HG03442 (cell line): ENCODE measurements at regions not wholly inside any gene's neighbourhood (a gene's known extent, or its start where the extent isn't known, plus 50 kb on each side); places are given as distances from the start of the nearest gene placed in this dataset.
"Not testable (repeated sequence)": the region's sequence is repeated elsewhere in the genome, so short reads cannot be mapped to it uniquely, and the experiment has no call there.

Experiments
- ATAC-seq: cut with Tn5 transposase; IDR thresholded peaks from one replicate; pipeline ENCODE4 v1.9.1; 2021; ENCODE audit warnings: mild to moderate bottlenecking, moderate library complexity; ENCODE audit not compliant: unreplicated experiment

DNA sequence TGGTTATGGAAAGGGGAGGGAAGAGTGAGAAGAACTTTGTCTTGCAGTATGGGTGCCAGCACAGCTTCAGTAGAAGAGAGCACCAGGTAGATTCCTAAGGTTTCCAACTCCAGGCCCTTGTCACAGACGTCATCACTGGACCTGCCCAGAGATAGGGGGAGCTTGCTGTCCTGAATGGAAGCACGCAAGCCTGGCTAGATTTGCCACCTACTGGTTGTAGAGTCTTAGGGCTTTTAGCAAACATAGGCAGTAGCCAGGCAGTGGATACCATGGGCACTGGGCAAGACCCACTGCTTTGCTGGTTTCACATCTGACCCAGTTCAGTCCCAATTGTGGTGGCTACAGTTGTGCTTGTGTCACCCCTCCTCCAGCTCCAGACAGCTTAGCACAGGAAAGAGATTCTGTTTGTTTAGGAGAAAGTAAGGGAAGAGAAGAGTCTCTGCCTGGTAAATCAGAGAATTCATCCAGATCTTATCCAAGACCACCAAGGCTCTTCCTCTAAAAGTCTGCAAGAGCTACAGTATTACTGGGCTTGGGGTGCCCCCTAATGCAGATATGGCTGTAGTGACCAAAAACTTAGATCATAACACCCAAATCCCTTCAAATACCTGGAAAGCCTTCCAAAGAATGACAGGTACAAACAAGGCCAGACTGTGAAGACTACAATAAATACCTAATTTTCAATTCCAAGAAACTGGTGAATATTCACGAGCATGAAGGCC lies 158.9 kb downstream of the HINT1 start:
- ATAC-seq, result no peak

DNA sequence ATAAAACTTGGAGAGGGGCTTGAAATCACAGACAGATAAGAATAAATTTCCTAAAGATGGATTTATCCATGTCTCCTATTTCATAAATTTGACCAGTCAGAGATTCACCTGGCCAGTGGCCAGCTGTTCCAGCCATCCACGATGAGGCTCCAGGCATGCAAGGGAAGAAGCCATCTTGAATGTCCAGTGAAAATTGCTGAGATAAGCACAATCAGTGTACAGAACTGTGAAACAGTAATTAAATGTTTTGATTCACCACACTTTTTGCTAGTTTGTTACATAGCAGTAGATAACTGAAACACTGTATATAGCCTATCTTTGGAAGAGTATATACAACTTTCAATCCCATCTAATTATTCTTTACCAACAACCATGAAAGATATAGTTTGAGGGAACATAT lies 163.5 kb downstream of the HINT1 start:
- ATAC-seq, result no peak

DNA sequence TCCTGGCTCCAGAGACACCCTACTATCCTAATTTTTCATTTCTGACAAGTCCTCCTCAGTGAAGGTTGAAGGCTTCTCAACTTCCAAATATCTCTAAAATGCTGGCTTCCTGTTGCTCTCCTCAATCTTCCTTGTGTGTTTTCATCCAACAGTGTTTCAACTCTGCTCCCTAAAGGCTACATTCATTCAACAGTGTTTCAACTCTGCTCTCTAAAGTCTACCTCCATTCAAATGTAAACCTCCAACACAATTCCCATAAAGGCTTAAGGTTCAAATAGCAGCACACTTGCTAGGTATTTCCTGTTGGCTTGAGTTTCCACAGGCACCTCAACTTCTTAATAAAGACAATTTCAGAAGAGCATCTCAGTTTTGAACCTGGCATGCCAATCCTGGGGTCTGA lies 164.8 kb downstream of the HINT1 start:
- no peak for ATAC-seq

DNA sequence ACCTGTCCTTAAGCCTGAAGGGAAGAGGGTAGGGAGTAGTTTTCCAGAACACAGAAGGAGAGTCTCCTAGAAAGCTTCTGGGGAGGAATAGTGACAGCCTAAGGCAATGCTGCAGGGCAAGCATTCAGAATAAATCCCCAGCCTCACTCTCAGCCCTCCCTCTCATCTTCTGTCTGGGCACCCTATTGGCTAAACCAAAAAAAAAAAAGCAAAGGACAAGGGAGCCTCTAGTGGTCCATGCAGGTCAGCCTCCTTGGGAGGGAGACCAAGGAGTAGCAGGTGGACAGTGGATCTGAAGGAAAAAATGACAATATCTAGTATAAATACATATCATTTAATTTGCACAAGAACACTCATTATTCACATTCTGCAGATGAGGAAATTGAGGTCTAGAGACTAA lies 168.3 kb downstream of the HINT1 start:
- ATAC-seq, result not testable (repeated sequence)

DNA sequence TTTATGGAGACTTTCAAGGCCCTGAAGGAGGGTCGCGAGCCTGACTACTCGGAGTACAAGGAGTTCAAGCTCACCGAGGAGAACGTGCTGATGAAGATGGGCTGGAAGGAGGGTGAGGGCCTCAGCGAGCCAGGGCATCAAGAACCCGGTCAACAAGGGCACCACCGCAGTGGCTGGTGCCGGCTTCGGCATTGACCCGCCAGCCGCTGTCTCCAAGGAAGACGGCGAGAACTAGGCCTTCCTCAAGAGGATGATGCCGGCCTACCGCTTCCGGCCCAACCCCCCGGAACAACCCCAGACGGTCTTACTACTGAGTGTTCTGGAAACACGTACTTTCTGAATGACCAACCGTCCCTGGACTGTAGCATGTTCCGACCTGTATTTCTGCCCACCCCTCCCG lies 169.2 kb downstream of the HINT1 start:
- no peak for ATAC-seq

DNA sequence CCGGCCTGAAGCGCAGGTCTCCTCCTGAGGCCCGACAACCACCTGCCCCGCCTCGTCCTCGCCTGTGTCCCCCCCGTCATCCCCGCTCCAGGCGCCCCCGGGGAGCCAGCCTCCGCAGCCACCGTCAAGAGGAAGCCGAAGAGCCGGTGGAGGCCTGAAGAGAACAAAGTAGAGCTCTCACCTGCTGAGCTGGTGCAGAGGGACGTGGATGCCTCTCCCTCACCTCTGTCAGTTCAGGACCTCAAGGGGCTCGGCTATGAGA lies 169.9 kb downstream of the HINT1 start:
- ATAC-seq, result no peak

DNA sequence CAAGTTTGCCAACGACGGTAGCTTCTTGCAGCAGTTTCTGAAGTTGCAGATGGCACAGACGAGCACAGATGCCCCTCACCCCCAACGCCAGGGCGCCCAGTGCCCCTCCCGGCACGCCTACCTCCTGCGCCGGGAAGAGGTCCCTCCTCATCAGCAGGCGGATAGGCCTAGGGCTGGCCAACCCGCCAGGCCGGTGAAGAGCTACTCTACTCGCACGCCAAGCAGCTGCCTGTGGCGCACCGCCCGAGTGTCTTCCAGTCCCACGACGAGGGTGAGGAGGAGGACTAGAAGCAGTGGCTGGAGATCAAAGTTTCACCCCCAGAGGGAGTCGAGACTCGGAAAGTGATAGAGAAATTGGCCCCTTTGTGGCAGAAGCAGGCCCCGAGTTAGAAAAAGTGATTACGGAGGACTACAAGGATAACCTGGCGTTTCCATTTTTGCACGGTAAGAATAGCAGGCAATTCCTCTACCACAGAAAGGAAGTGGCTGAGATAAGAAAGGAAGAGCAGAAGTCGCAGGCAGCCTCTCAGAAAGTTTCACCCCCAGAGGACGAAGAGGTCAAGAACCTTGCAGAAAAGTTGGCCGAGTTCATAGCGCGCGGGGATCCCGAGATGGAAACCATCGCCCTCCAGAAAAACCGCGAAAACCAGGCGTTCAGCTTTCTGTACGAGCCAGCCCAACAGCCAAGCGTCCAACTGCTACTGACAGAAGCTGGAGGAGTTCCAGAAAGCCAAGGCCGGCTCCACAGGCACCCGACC lies 170.4 kb downstream of the HINT1 start:
- no peak for ATAC-seq

DNA sequence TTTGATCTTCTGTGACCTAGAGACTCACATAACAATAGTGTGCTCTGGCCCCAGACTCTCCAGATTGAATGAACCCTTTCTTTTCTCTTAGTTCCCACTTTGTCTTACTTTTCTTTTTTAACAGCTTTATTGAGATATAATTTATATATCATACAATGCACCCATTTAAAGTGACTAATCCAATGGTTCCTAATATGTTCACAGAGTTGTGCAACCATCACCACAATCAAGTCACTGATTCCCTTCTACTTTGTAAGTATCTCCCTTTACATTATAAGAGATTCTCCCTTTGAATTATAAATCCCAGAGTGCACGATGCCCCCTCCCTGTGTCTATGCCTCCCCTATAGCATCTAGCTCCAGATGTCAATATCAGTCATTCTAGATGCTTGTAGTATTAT lies 172.4 kb downstream of the HINT1 start:
- no peak for ATAC-seq

DNA sequence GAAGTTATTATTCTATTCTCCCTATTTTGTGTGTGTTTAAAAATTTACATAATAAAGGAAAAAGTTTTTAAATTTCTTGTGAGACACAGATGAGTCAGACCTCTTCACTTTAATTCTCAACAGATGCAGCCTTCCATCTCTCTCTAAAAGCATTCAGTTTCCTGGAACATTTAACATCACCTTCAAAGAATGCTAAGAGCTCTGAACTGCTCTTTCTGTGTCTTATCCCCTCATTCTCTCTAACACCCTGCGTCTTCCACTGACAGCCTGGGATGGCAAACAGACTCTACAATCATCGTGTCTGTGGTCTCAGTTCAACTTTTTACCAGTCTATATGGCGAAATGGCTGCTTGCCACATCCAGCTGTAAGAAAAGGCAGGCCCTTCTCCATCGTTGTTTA lies 173.0 kb downstream of the HINT1 start:
- ATAC-seq, result no peak

DNA sequence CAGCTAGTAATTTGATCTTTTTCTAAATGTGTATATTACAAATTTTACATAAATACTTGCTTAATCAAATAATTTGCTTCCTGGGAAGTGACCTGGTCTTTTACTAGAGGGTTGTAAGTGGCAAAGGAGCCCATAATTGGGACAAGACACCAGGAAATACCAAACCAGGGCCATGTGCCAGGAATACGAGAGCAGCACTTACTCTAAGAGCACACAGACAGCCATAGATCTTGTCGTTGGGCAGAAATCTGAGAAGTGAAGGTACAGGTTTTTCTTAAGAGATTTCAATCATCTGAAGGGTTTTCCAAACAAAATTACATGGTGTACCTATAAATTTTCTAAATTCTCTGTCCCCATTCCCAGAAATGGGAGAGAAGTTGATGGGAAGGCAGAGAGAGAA lies 179.3 kb downstream of the HINT1 start:
- no peak for ATAC-seq

DNA sequence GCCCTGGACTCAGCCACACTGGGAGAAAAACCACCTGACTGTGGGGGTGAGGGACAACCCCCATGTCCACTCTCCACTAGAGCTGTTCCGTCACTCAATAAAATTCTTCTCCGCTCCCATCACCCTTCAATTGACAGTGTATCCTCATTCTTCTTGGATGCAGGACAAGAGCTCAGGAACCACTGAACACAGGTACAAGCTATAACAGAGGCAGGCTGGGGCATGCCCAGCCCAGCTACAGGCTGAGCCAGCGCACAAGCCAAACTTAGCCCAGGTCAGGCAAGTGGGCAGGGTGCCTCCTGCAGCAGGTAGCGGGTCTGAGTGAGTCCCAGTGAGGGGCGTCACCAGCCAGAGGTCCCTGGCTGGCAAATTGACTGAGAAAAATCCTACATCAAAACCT lies 183.4 kb downstream of the HINT1 start:
- no peak for ATAC-seq

DNA sequence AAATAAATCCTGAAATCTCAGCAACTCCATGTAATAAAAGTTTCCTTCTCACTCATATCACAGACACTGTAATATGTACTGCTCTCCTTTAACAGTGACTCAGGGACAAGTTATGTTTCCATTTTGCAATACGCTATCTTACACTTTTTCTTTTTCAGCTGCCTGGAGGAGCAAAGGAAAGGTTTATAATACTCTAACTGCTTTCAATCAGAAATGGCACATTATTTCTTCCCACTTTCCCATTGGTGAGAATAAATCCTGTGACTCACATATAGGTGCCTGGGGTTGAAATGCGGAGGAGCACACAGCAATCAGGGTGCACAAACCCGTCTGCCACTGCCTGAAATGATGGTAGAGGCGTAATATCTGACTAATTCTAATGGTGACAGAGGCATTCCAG lies 186.6 kb downstream of the HINT1 start:
- no peak for ATAC-seq

DNA sequence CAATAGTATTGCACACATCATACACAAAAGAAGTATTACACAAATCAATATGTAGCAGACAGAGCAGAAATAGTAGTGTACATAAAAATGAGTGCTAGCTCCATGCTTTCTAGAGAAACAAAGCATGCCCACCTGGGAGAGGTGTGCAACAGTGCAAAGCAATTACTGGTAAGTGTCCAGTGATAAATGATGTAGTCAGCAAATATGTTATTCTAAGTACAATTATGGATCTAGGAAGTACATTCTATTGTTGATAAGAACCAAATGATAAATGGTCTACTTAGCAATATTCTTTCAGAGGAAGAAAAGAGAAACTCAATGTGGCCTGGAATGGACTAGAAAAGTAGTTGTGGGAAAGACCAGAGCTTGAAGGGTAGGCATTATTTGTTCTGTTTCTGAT lies 188.6 kb downstream of the HINT1 start:
- no peak for ATAC-seq

DNA sequence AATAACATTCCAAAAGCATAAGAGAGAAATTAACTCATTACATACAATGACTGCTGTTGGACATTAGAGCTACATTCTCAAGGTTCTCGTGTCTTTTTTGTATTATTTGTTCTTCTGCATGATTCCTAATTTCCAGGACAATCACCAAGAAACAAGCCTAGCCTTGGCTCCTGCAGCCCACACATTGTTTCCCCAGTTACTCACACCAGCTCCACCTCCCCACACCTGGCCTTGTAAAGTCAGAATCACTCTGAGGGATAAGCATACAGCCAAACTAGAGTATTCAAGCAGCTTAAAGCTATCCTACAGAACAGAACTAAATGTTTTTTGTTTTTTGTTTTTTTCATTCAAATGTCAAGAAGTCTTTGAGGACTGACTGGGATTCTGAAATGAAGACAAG lies 189.2 kb downstream of the HINT1 start:
- no peak for ATAC-seq

DNA sequence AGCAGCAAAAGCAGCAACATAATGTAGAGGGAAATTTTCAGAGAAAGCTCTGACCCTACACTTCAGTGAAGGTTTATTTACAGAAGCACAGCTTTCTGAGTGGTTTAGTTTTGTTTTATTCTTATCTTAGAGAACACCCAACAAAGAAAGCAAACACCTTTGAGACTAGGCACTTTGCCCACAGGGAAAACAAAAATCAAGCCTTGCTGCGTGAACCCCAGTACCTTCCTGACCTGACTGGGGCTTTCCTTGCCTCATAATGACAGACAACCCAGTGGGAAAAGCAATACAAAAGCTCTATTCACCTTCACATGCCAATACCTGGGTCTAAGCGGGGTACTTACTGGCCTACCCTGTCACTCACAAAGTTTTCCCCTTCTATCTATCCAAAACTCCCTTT lies 189.8 kb downstream of the HINT1 start:
- ATAC-seq, result no peak

DNA sequence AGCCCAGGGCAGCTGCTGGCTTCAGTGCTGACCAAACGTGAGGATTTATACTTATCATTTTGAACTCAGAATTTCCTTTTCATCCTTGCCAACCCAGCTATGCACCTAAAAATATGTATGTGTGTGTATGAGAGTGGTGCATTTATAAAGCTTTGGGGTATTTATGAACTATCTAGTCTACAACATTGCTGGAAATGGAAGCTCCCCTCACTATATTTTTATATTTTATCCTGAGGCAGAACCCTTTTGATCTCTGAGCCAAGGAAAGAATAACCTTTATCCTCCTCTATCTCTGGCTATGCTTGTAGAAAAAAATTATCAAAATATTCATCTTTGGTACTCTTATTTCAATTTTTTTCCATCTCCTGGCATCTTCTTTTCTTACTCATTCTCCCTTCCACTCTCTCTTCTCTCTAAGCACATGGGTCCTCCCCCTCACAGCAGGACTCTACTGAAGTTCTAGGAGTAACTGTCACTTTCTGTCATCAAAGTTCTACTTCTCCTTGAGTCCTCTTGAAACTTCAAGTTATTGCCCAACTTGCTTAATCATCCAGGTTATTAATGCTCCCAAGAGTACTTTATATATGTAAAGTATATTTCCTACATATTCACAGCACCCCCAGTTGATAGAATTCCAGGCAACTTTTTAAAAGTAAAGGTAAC lies 190.9 kb downstream of the HINT1 start:
- no peak for ATAC-seq

DNA sequence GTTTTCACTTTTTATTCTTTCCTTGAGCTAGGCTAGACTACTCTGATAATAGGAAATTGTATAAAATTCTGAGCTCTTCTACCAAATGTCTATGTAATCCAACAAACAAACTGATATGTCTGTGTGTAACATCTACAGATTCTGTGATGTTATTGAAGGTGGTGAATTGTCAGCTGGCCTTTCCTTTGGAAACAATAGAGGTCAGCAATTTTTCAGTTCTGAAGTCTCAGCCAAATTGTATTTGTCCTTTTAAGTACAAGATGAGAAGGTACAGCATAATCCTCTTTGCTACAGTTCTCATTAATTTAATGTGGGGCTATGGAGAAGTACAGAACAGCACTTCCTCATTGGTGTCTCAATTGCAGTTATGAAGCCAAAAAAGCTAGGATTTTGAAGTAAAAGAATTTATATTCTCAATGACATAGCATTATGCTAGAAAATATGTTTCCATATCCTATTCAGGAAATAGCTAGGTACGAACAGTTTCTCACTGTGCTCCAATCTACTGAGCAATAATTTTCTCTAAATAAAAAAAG lies 198.0 kb downstream of the HINT1 start:
- ATAC-seq, result no peak

DNA sequence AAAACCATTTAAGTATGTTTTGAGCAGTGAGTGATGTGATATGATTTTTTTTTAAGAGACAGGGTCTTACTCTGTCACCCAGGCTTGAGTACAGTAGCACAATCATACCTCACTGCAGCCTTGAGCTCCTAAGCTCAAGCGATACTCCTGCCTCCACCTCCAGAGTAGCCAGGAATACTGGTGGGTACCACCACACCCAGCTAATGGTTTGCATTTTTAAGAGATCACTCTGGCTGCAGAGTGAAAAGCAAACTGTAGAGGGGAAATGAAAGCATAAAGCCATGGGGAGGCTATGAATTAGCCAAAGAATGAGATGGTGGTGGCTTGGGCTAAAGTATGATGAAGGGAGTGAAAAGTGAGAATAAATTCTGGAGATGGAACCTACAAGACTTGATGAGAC lies 199.1 kb downstream of the HINT1 start:
- ATAC-seq, result no peak

DNA sequence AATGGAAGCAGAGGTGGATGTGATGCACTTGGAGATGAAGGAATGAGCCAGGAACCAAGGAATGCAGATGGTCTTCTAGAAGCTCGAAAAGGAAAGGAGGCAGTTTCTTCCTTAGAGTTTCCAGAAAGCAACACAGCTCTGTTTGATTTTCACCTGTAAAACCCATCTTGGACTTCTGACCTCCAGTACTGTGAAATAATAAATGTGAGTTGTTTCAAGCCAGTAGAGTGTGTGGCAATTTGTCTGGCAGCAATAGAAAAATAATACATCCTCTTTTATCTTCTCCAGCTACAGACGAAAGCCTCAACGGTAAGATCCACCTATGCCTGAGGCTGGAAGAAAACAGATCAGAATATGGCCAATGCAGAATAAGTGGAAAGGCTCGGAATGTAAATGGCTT lies 199.7 kb downstream of the HINT1 start:
- ATAC-seq, result no peak

DNA sequence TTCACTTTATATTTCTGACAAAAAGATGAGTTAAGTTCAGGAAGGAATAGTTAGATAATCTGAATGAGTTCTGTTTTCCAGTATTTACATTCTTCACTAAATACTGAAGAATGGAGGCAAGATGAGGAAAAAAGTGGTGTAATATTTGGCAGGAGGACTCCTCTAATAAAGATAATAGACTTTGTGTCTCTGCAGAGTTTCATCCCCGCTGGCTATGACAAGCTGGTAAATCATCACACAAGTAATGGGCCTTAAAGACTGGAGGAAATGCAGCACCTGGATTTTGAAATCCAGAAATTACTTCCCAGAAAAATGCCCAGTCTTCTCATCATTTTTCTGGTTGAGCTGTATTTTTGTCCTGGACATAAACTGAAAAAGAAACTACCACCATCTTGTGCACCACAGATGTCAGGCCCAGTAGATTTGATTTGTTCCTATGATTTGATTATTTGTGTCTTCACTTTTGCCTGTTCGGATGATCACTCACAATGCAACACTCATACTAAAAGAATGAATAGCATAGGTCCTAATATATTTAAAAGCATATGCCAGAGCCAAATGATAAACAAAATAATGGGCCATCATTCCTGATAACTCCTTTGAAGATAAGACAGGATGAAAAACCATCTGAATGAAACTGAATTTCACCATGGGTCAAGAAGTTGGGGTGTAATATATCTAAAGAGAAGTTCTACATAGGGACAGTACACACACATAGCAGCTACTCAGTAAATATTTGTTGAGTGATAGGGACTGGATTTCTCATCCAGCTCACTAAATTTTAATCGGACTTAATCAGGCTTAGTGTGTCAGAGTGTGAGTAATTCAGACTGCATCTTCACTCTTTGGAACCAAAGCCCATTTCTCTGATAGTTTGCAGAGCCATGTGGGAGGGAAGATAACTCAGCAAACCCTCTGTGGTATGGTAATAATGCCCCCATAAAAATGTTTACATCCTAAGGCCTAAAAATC lies 200.5 kb downstream of the HINT1 start:
- no peak for ATAC-seq

DNA sequence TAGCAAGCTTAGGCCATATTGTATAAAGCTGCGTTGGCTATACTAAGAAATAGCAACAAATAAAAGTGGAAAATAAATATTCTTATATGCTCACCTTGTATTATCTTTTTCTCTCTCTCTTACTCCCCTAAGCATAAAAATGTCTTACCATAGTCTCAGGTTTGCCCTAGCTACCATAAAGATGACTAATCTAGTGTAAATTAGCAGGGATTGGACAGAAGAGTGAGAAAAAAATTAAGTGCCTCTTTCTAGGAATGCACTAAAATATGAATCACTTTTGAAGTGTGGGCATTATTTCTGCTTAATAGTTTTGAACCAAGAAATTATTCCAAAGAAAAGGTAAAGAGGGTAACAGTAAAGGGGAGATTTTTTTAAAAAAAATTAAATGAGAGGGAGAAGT lies 201.3 kb downstream of the HINT1 start:
- no peak for ATAC-seq
